HG03354 (cell line): ENCODE measurements at regions not wholly inside any gene's neighbourhood (a gene's known extent, or its start where the extent isn't known, plus 50 kb on each side); places are given as distances from the start of the nearest gene placed in this dataset.
"Not testable (repeated sequence)": the region's sequence is repeated elsewhere in the genome, so short reads cannot be mapped to it uniquely, and the experiment has no call there.

Source experiments
- ATAC-seq: cut with Tn5 transposase; IDR thresholded peaks from one replicate; pipeline ENCODE4 v1.9.1; 2021; ENCODE audit warnings: mild to moderate bottlenecking; ENCODE audit not compliant: unreplicated experiment, poor library complexity, severe bottlenecking

DNA sequence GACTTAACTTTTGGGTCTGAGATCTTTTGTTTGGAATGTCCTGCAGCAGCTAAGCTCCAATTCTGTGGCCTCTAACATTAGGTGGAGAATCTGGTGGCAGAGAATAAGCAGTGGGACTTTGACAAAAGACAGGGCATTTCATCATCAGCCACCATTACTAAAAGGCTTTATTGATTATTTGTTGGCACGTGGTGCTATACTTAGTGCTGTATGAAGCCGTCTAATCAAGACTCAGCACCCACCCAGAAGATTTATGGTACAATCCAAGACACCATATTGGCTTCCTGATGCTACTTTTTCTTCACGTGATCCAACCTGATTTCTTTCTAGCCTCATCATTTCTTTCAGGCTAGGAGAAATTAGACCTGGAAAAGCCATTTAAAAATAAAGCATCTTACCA, 80.7 kb upstream of the GRAMD1B start:
- ATAC-seq, result no peak

DNA sequence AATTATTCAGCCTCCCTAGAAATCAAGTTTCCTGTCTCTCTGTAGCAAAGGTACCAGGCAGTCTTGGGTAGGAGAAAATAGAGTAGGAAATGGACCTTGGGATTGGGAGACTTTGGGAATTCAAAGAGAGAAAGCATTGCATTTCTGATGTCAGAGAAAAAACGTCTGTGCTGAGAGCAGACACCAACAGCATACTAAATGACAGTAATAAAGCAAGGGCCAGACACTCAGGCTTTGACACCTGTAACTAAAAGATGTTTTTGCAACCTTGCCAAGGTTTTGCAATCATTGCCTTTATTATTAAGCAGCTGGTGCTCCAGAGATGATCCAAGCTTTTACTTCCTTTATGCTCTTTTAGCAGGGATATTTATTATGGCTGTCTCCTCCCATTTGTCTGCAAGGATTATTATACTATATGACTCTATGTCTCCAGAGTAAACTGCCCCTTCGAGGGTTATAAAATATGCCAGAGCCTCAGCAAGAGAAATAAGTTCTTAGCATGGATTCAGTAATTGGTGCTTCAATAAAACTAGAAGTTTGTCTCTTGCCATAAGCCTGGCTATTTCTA, 85.2 kb upstream of the GRAMD1B start:
- no peak for ATAC-seq

DNA sequence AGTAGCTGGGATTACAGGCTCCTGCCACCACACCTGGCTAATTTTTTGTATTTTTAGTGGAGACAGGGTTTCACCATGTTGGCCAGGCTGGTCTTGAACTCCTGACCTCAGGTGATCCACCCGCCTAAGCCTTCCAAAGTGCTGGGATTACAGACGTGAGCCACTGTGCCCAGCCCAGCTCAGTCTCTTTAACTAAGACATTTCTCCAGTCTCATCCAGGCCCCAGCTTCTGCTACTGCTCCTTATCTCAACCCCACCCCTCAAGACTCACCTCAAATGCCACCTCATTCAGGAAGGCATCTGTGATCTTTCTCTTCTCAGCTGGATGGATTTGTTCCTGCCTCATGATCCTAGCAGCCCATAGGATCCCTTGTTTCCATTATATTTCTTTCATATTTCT, 85.9 kb upstream of the GRAMD1B start:
- not testable (repeated sequence) for ATAC-seq

DNA sequence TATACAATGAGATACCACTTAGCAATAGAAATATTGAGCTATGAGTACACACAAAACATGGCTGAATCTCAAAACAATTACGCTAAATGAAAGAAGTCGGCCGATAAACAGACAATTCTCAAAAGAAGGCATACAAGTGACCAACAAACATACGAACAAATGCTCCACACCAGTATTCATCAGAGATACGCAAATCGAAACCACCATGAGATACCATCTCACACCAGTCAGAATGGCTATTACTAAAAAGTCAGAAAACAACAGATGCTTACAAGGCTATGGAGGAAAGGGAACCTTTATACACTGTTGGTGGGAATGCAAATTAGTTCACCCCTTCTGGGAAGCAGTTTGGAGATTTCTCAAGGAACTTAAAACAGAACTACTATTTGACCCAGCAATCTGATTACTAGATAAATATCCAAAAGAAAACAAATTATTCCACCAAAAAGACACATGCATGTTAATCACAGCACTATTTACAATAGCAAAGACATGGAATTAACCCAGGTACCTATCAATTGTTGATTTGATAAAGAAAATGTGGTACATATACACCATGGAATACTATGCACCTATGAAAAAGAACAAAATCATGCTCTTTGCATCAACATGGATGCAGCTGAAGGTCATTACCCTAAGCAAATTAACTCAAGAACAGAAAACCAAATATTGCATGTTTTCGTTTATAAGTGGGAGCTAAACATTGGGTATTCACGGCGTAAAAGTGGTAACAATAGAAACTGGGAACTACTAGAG, 90.9 kb upstream of the GRAMD1B start:
- no peak for ATAC-seq

DNA sequence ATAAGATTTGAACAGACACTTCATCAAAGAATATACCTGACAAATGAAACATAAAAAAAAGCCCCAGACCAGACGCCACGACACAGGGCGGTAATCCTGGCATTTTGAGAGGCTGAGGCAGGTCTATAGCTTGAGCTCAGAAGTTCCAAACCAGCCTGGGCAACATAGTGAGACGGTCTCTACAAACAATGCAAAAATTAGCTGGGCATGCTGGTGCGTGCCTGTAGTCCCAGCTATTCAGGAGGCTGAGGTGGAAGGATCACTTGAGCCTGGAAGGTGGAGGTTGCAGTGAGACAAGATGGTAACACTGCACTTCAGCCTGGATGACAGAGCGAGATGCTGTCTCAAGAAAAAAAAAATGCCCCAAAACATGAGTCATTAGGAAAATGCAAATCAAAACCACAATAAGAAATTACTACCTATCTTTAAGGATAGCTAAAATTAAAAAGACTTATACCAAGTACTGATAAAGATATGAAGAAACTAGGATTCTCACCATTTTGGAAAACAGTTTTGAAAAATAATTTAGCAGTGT, 91.7 kb upstream of the GRAMD1B start:
- no peak for ATAC-seq

DNA sequence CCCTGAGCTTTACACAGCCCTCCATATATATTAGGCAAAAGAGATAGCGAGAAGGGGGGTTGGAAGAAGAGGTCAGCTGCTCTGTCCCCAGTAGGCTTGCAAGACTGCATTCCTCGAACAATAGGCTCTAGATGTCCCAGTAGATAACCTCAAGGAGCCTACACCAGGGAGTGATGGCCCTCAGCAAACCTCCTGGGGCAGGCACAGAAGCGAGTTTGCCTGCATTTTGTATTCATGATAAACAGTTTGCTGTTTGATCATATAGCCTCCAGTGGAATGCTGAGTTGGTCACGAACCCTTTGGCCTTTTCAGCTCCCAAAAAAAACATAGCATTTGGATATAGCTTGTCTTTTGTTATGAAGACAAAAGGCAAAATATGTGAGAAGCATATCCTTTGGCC, 95.1 kb upstream of the GRAMD1B start:
- no peak for ATAC-seq

DNA sequence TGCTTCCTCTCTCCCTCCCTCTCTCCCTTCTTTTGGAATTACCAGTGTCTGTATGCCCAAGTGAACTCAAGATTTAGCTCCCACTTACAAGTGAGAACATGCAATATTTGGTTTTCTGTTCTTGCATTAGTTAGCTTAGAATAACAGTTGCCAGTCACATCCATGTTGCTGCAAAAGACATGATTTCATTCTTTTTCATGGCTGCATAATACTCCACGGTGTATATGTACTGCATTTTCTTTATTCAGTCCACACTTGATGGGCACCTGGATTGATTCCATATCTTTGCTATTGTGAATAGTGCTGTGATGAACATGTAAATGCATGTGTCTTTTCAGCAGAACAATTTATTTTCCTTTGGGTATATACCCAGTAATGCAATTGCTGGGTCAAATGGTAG, 97.5 kb upstream of the GRAMD1B start:
- not testable (repeated sequence) for ATAC-seq

DNA sequence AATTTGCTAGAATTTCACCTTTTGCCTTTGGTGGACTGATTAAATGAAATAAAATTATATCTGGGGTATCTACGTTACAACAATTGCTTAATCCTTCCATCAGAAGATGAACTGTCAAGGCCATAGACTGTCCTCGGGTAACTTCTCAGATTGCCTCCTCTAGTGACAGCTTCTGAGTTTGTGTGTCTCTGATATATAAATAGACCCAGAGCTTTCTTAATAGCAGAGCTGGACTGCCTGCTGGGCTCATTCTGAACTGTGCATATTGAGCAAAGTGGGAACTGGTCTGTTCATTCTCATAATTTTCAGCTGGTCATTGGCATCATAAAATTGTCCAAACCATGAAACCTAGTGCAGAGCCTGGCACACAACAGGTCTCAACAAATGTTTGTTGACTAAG, 99.1 kb upstream of the GRAMD1B start:
- no peak for ATAC-seq

DNA sequence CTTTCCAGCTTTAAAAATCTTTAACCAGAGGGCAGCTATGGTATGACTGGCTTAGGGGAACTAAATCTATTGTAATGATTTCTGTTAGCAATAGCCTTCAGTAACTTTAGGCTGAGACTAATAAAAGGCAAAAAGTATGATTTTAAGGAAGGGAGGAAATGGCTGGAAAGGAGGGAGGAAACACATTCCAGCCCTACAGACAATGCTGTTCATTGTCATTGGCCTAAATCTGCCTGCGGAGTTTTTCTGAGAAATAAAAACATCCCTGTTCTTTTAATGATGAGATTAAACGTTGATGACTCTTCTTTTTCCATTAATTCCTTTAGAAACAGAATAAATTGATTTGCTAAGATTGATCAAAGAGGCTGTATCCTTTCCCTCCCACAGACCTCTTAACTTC, 99.6 kb upstream of the GRAMD1B start:
- no peak for ATAC-seq

DNA sequence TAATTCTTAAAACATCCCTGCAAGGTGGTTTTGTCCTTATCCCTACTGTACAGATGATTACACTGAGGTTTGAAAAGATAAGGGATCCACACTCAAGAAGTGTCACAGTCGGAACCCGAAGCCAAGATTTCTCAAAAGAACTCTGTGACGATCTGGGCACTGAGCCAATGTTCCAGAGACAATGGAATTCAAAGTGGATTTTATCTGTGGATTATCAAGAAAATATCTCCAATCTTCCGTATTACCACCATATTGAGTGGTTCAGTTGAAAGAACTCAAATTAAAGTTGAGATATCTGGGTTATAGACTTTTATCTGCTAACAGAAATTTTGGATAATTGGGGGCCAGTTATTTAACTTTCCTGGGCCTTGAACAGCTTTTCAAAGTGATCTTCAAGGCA, 100.0 kb upstream of the GRAMD1B start:
- no peak for ATAC-seq

DNA sequence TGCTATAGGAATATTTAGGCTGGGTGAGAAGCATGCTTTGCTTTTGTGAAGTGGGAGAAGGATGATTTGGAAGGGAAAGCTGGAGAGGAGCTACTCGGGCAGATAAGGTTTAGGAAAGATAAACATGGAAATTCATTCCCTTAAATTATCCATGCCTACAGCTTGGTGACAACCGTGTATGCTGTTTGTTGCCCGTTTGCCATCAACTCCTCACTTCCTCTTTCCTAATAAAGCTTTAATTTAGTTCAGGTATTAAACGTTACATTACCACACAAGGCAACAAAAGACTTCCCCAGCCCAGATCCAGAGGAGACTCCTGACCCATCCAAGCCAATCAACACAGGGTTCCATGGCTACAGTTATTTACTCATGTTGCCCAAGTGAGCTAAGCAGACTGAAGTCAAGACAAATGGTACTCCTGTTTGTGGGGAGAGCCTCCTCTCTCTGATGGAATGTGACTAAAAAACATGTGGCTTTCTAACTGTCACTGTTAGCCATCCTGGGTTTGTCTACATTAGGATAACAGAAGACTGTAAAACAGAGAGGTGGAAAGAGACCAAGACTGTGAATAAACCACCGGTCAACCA, 101.7 kb upstream of the GRAMD1B start:
- no peak for ATAC-seq

DNA sequence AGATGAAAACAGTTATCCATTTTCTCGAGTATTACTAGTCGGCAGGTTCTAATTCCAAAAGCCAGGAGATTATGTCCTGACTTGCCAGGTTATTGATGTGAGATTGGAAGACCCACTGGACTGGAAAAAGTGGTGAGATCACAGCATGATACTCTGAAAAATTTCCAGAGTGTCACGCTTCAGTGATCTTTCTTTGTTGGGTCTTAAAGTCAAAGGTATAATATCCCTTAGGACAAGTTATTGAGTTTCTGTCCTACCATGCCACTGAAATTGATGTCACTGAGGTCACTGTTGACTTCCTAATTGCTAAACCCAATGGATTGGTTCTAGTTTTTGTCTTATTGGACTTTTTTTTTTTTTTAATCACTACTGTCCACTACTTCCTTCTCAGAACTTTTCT, 104.5 kb upstream of the GRAMD1B start:
- ATAC-seq, result no peak

DNA sequence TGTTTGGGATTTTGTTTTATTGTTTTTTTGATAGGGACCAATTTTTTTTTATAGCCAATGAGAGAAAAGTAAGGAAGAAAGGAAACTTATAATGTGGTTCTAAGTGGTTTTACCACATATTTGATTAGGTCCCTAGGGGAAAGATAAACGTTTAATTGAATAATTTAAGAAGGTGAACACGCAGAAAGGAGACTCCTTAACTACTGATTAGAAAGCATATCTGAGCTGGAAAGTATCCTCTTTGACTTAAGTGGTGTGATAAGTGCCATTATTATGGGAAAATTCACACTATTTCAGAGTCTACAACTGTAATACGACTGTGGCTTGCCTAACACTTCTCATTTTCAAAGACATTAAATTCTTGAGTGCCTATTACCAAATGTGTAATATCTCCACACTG, 106.5 kb upstream of the GRAMD1B start:
- no peak for ATAC-seq

DNA sequence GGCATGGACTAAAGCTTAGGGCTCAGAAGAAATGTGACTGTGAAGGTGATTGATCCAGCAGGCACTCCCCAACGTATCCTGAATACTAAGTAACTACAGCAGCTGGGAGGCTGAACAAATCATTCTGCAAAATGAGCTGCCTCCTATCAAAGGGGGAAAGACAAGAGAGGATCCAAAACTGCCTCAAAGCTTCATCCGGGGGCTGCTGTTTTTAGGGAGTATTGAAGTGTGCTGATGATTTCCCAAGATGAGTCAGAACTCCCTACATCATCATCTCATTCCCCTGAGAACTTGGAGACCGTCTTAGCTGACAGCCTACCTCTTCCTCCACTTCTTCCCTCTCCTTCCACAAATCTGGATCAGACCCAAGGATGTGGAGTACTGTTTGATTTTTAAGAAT, 108.4 kb upstream of the GRAMD1B start:
- ATAC-seq, result no peak

DNA sequence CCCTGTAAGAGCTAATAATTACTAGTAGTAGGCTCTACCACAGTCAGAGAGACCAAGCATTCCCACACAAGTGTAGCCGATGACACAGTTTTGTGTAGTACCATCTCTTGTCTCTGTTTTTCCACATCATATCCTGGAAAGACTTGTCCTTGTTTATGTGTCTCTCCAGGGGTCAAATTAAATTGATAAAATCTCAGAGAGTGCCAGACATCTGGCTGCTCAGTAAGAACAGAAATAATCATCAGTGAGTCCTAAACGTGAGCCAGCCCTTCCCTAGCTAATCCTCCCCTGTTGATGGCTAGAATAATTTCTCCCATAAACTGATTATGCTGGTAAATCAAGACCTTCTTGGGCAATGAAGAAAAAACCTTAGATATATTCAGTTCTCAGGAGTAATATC, 111.4 kb upstream of the GRAMD1B start:
- ATAC-seq, result no peak

DNA sequence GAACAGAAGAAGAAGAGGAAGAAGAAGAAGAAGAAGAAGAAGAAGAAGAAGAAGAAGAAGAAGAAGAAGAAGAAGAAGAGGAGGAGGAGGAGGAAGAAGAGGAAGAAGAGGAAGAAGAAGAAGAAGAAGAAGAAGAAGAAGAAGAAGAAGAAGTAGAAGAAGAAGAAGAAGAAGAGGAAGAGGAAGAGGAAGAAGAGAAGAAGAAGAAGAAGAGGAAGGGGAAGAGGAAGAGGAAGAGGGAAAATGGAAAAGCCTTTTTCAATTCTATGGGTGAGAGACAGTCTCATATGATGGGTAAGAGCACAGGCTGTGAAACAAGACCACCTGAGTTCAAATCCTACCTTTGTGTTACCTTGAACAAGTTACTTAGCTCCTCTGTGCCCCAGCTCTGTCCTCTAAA, 111.9 kb upstream of the GRAMD1B start:
- ATAC-seq, result not testable (repeated sequence)

DNA sequence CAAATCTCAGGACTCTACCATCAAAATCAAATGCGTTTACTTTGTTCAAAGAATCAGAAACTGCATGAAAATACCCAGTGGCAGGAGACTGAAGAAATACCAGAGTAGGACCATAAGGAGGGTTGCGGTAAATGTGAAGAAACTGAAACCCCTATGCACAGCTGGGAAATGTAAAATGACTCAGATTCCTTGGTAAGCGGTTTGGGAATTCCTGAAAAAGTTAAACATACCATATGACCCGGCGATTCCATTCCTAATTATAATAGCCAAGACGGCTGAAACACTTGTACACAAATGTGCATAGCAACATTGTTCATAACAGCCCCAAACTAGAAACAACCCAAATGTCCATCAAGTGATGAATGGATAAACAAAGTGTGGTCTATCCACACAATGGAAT, 114.1 kb upstream of the GRAMD1B start:
- ATAC-seq, result no peak

DNA sequence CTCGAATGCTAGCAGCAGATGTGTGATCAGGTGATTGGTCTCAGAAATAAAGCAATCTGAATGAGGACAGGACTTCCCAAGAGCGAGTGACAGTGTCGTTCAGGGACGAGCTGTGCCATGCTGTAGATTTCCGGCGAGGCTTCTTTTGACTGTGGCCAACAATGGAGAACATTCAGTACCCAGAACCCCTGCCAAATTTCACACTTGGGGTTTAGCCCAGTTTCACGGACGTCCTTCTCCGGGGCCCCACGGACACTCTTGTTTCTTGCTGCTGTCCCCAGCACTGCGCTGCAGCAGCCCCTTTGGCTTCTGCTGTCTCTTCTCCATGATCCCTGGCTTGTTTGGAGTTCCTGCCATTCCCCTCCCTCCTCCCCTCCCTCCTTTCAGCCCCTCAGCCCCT, 115.1 kb upstream of the GRAMD1B start:
- no peak for ATAC-seq

DNA sequence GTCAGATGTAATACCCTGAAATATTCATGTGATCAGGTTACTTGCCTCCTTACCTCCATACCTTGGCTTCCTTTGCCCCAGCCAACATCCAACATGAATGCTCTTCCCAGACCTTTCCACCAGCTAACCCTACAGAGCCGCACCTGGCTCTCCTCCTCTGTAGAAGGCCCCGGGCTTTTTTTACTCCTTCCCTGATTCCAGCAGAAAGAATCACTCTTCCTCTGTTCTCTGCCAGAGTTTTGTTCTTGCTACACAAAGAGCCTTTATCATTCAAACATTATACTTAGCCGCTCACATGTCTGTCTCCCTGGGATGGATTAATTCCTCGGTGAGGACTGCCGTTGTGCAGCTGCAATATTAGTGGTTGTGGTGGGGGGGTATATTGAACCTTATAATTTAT, 116.8 kb upstream of the GRAMD1B start:
- no peak for ATAC-seq

DNA sequence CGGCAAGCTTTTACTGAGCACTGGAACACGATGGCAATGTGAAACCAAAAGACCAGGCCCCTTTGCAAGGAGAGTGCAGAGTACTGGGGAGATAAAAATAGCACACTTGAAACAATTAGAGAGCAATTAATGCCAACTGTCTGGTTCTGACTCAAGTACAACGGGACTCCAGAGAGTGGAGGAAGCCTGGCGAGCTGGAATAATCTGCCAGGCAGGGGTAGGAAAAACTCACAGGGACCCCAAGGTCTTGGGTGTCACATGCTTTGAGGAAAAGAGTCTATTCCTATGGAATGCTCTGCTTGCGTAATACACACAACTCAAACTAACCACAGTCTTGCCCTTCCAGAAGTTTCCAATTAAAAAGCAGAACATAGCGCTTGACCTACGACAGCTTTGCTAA, 113.0 kb upstream of the CLMP start:
- ATAC-seq, result no peak

DNA sequence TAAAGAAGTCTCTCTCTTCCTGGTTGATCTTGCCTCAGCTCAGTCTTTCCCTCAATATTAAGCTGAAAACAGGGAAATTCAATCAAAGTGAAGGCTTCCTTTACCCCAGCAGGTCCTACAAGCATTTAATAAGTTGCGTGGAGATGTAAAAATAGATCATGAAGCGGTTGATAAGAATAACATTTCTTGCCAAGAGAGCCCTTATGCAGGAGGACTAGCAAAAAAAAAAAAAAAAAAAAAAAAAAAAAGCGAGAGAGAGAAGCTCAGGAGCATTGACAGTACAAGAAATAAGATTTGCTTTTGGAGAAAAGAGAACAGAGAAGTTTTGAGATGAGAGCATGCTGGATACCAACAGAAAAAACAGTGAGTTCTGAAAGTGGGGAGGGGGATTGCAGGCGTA, 112.2 kb upstream of the CLMP start:
- ATAC-seq, result no peak
